ENCODE measurements at regions not wholly inside any gene's neighbourhood (a gene's known extent, or its start where the extent isn't known, plus 50 kb on each side); places are given as distances from the start of the nearest gene placed in this dataset.

GRCh38 chr4:136800248-136800647 lies 732.0 kb downstream of the PCDH18 start:
- no peaks in the 10 kb centered on the region for H3K36me3 ChIP-seq (ENCODE audit: insufficient read depth, low read length, poor library complexity, severe bottlenecking)
- no peak for DNase-seq (ENCODE audit: low spot score)
- BruUV-seq (replicated peaks): no TSS peak
- H3K27me3 ChIP-seq (replicated peaks; ENCODE audit: insufficient read depth, low read depth, low read length, poor library complexity): no peaks in the 10 kb centered on the region
- POLR2A ChIA-PET (ENCODE audit: low non-redundant PET): no interaction called here
- H3K4me3 ChIP-seq (ENCODE audit: low read depth, low read length, poor library complexity, severe bottlenecking): no peak overlapping the region
- no peak for TF ChIP-seq CTCF (conservative IDR thresholded peaks at IDR 0.05; ENCODE audit: low read depth, low read length)
- TF ChIP-seq EZH2 (IDR thresholded peaks at IDR 0.05; ENCODE audit: borderline replicate concordance, low read depth, low read length, poor library complexity, severe bottlenecking): no peak
- intact Hi-C loops (cut with micrococcal nuclease; ENCODE audit: unreplicated experiment): no loop called here
- H3K27ac ChIP-seq (ENCODE audit: low read depth, low read length, poor library complexity, severe bottlenecking): no peak overlapping the region
- no peaks in the 10 kb centered on the region for H3K4me1 ChIP-seq (ENCODE audit: insufficient read depth, low read length, poor library complexity, severe bottlenecking)
- H3K9me3 ChIP-seq (ENCODE audit: low read depth, low read length, poor library complexity, severe bottlenecking): no peaks in the 10 kb centered on the region
- CTCF ChIA-PET: no interaction called here

GRCh38 chr4:136796953-136797352 lies 735.3 kb downstream of the PCDH18 start:
- Histone ChIP-seq H3K36me3 (ENCODE audit: insufficient read depth, low read length, poor library complexity, severe bottlenecking) (no peaks in the 10 kb centered on the region), H3K27me3 (replicated peaks; ENCODE audit: insufficient read depth, low read depth, low read length, poor library complexity) (no peaks in the 10 kb centered on the region), H3K27ac (ENCODE audit: low read depth, low read length, poor library complexity, severe bottlenecking) (no peak overlapping the region), H3K4me1 (ENCODE audit: insufficient read depth, low read length, poor library complexity, severe bottlenecking) (no peaks in the 10 kb centered on the region), H3K4me3 (ENCODE audit: low read depth, low read length, poor library complexity, severe bottlenecking) (no peak overlapping the region), H3K9me3 (ENCODE audit: low read depth, low read length, poor library complexity, severe bottlenecking) (no peaks in the 10 kb centered on the region)
- TF ChIP-seq CTCF (conservative IDR thresholded peaks at IDR 0.05; ENCODE audit: low read depth, low read length) (no peak), EZH2 (IDR thresholded peaks at IDR 0.05; ENCODE audit: borderline replicate concordance, low read depth, low read length, poor library complexity, severe bottlenecking) (no peak)
- intact Hi-C loops (cut with micrococcal nuclease; ENCODE audit: unreplicated experiment): no loop called here
- ChIA-PET CTCF (no interaction called here), POLR2A (ENCODE audit: low non-redundant PET) (no interaction called here)
- BruUV-seq (replicated peaks): no TSS peak
- no peak for DNase-seq (ENCODE audit: low spot score)

GRCh38 chr4:136793848-136794247 lies 738.4 kb downstream of the PCDH18 start:
- no TSS peak for BruUV-seq (replicated peaks)

More at GRCh38 chr4:136793848-136794247, 738.4 kb downstream of the PCDH18 start:
- H3K27ac ChIP-seq (ENCODE audit: low read depth, low read length, poor library complexity, severe bottlenecking): no peak overlapping the region
- ChIA-PET CTCF (no interaction called here), POLR2A (ENCODE audit: low non-redundant PET) (no interaction called here)
- intact Hi-C loops (cut with micrococcal nuclease; ENCODE audit: unreplicated experiment): no loop called here
- no peak for DNase-seq (ENCODE audit: low spot score)
- H3K27me3 ChIP-seq (replicated peaks; ENCODE audit: insufficient read depth, low read depth, low read length, poor library complexity): no peaks in the 10 kb centered on the region
- H3K9me3 ChIP-seq (ENCODE audit: low read depth, low read length, poor library complexity, severe bottlenecking): no peaks in the 10 kb centered on the region
- TF ChIP-seq EZH2 (IDR thresholded peaks at IDR 0.05; ENCODE audit: borderline replicate concordance, low read depth, low read length, poor library complexity, severe bottlenecking) (no peak), CTCF (conservative IDR thresholded peaks at IDR 0.05; ENCODE audit: low read depth, low read length) (no peak)
- H3K4me1 ChIP-seq (ENCODE audit: insufficient read depth, low read length, poor library complexity, severe bottlenecking): no peaks in the 10 kb centered on the region
- H3K4me3 ChIP-seq (ENCODE audit: low read depth, low read length, poor library complexity, severe bottlenecking): no peak overlapping the region
- no peaks in the 10 kb centered on the region for H3K36me3 ChIP-seq (ENCODE audit: insufficient read depth, low read length, poor library complexity, severe bottlenecking)

Measured in A673 (cell line).